ENCODE measurements at regions not wholly inside any gene's neighbourhood (a gene's known extent, or its start where the extent isn't known, plus 50 kb on each side); places are given as distances from the start of the nearest gene placed in this dataset.
"Not testable (repeated sequence)": the region's sequence is repeated elsewhere in the genome, so short reads cannot be mapped to it uniquely, and the experiment has no call there.

DNA sequence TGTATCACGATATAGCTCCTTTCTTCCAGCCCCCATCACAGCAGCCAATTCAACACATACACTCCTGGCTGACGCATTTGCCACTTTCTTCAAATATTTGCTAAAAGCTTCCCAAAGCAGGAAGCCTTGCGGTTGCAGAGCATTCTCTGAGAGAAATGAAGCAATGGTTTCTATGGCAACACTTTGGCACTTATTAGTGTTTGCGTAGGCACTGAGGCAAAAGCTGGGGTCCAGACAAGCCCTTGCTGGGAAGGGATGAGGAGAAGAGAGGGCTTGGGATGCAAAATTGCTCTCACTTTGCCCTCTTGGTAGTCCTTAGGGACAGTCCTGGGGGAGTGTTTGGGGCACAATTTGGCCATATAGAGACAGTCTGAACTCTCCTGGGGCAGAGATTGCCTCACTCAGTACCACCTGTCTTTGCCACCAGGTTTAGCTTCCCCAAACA lies 55.0 kb upstream of the PAK3 start:
- DNase-seq (ENCODE audit: low read depth) = peak; percentile 87

DNA sequence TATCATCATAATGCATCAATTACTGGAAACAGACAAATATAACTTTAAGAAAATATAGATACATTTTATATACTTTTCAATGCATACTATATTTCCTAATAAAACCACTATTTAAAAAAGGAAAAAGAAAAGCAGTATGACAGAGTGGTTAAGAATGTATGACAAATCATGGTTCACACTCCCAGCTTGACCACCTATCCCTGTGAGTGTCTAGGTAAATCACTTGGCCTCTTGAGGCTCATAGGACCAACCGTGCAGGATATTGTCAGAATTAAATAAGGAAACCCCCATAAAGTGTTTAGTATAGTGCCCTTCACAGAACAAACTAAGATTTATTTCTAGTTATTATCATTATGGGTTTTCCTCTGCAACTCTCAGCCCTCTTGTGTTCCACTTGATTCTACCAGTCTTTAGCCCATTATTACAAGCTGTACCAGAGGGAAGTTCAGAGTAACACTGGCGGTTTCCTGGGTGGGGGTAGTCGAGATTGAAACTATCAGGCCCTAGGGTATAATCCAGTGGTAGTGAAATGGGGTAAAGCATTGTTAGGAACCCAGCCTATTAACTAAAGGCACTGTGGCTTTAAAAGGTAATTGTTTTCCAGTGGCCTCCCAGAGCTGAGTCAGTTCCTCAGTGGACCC lies 55.5 kb upstream of the PAK3 start:
- peak; percentile 1 for DNase-seq (ENCODE audit: low read depth)

DNA sequence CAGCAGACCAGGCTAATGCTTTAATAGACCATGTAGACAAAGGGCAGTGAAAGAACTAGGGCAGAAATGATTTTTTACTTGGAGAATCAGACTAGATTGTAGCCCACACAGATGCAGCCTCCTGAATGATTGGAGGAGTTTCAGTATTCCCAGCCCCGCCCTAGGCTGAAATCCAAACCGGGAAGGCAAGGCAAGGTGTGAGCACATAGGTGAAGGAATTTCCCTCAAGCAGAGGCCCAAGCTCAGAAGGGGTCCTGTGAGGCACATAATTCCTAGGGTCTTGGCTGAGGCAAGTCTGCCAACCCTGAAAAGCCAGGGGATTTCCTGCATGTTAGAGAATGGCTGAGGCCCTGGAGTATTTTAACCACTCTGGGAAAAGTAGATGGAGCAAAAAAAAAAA lies 56.4 kb upstream of the PAK3 start:
- DNase-seq (ENCODE audit: low read depth) = no peak

DNA sequence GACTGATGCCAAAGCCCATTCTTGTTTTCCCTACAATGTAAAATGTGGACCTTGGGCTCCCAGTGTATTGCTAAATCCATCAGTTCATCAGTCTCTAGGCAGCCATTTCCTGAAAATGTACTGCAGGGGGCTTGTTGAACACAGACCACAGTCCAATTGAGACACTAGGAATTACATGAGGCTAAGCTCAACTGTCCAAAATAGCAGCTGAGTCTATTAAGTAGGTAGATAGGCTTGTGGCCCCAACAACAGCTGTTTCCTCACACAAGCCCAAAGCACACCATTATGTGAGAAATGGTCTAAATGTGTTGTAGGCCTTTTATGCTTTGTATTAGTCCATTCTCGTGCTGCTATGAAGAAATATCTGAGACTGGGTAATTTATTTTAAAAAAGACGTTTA lies 60.0 kb upstream of the PAK3 start:
- DNase-seq (ENCODE audit: low read depth) = no peak

DNA sequence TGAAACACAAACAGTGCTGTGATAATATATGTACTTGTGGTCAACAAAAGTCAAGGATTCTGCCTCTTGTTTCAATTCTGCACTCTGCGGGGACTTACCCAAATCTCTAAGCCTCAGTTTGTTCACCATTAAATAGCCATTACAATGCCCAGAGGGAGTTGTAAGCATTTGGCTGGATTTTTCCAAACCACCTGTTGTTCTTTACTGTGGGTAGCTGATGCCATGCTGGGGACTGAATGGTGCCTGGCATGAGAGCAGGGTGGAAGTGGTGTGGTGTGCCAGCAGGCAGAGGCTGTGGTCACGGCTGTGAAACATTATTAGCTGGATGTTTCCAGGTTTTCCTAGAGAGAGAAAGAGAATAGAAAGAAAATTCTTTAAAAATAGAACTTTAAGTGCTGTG lies 60.7 kb upstream of the PAK3 start:
- DNase-seq (ENCODE audit: low read depth) = no peak

DNA sequence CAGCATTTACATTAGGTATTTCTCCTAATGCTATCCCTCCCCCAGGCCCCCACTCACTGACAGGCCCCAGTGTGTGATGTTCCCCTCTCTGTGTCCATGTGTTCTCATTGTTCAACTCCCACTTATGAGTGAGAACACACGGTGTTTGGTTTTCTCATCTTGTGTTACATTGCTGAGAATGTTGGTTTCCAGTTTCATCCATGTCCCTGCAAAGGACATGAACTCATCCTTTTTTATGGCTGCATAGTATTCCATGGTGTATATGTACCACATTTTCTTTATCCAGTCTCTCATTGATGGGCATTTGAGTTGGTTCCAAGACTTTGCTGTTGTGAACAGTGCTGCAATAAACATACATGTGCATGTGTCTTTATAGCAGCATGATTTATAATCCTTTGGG lies 73.0 kb upstream of the PAK3 start:
- DNase-seq (ENCODE audit: low read depth) = not testable (repeated sequence)

DNA sequence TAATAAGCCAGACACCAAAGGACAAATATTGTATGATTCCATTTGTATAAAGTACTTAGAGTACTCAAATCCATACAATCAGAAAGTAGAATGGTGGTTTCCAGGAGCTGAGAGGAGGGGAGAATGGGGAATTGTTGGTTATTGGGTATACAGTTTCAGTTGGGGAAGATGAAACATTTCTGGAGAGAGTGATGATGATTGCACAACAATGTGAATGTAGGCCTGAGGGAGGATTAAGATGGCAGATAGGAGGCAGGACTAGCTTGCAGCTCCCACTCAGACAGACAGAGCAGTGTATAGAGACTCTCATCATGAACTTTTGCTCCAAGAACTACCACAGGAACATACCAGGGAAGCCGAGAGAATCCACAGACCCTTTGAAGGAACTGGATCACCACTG lies 75.7 kb upstream of the PAK3 start:
- DNase-seq (ENCODE audit: low read depth) = no peak

DNA sequence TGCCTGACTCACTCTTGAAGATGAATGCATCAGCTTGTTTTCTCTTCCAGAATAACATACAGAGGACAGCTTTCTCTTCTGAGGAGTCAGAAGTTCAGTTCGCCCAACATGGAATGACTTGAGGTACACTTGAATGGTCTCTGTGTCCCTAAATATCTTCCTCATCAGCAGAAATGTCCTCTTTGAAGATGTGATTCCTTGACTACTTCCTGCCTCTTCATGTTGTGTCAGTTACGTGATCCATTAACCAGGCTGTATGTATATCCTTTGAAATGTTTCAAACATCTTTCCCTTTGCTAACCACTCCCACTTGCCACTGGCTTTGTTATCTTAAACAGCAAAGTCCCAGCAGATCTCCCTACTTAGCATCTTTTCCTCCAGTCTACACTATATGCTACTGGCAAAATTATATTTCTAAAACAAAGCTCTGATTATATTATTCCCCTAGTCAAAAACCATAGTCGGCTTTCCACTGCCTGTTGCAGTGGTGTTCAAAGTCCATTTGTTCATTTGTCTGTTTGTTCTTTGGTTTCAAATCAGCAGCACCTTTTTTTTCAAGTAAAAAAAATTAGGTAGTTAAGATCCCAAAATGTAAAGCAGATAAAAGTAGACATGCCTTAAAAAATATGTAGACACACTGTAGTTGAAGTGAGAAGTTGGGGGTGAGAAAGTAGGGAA lies 82.1 kb upstream of the PAK3 start:
- no peak for DNase-seq (ENCODE audit: low read depth)

DNA sequence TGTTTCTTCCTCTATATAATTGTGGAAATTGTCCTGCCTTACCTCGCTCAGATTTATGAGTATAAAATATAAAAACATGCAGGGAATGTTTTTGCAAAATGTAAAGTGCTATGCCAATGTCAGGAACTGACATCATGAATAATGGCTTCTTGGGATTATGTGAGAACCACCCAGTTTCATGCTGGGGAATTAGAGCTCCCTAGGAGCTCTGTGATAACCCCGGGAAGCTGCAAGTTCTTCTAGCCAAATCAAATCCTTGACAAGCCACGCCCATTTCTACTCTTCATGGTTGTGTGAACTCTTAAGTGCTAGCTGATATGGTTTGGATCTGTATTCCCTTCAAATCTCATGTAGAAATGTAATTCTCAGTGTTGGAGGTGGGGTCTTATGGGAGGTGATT lies 85.9 kb upstream of the PAK3 start:
- no peak for DNase-seq (ENCODE audit: low read depth)

DNA sequence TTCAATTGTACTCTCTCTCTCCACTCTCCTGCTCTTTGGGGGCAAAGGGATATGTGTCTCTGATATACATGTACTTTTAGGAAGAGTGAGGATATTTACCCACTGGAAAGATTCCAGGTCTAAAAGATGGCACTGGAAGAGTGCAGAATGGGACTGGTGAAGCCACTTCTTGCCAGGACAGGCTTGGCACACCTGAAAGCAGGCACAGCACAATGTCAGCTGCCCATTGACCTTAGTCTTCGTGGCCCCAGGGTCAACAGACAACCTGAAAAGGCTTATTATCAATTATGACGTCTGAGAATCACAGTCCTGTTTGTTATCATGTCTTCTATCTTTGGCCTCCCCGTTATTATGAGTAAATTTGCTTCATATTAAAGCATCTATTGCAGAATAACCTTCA lies 86.7 kb upstream of the PAK3 start:
- no peak for DNase-seq (ENCODE audit: low read depth)

DNA sequence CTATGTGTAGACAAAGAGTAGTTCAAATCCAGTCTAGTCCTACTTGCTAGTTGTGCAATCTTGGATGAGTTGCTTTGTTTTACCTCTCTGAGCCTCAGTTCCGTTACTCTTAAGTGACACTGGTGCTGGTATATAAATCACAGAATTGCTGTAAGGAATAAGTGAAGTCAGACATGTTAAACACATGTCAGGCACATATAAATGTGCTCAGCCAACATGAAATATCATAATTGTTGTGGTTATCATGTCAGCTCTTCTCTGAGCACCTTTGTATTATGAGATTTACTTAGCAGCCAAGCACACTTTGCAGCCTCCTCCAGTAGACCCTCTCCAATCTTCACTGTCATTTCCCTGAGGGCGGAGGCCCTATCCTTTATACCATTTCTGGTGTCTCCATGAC lies 87.9 kb upstream of the PAK3 start:
- DNase-seq (ENCODE audit: low read depth) = no peak

DNA sequence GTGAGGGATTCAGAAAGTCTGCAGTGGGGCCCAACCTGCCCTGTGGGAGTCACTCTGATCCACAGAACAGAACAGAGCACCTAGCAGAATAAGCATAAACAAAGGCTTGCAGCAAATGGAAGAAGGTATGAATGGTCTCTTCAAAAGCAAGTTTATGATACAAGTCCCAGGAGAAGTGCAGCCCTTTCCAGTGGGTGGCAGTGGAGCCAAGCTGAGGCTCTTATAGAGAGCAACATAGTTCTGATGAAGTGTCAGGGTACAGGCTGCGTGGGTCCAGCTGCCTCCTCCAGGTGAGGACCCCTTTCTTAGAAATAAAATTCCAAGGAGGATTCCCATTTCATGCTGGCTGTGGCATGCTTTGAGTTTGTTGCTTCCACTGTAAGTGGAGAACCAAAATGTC lies 88.8 kb upstream of the PAK3 start:
- no peak for DNase-seq (ENCODE audit: low read depth)

DNA sequence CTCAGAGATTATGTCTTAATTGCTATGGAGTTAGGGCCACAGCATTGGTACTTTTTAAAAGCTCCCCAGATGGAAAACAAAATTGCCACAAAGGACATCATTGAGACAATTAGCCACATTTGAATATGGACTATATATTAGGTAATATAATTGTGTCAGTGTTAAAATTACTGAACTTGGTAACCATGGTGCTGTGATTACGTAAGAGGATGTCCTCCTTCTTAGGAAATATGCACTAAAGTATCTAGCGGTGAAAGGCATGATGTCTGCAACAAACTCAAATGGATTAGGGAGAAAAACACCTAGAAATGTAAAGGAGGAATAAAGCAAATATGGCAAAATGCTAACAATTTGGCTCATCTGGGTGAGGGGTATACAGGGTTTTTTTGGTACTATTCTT lies 89.9 kb upstream of the PAK3 start:
- no peak for DNase-seq (ENCODE audit: low read depth)

DNA sequence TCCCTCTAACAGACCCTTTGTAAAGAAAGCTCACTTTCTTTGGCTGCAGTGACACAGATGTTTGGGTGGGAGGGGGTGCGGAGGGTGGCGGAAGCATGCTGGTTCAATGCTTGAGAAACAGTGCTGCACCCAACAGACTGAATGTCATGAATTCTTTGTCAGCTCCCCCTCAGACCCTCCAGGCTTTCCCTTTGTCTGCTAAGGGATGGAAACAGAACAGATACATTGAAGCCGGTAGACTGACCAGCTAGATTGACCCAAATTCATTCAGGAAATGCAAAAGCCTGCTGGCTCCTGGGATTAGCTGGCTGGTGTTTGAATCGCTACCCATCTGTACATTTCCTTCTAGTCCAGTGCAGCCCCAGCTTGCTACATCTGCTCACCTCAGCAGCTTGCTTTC lies 90.8 kb upstream of the PAK3 start:
- no peak for DNase-seq (ENCODE audit: low read depth)

DNA sequence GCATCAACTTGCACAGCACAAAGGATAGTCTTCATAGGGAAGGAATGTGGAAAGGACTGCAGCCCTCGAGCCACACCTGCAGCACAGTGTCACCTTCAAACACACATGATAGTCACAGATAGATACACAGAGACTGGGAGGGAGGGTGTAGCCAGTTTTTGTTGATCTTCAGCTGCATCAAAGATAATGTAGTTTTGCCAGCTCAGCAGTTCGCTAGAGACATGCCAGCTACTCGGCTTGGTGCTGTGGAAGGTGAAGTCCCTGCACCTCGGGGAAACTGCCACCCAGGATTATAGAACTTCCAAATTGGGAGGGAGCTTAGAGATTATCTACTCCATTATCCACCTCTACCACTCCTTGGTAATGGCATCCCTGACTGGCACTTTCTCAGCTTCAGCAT lies 92.9 kb upstream of the PAK3 start:
- DNase-seq (ENCODE audit: low read depth) = no peak

DNA sequence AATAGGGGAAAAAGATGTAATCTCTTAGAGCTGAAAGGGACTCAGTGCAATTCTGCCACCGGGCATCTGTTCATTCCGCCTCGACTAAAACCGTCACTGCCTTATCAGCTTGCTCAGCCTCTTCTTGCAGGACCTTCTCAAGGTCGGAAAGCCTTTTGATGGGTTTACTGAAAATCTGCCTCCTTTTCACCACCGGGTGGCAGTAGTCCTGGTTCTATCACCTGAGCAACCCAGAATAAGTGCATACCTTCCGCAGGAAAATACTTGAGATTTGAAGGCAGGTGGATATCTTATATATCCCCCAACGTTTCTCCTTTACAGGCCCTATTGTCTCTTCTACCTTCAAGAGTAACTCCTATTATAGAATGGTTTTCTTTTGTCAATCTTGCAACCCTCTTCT lies 103.4 kb upstream of the PAK3 start:
- no peak for DNase-seq (ENCODE audit: low read depth)

DNA sequence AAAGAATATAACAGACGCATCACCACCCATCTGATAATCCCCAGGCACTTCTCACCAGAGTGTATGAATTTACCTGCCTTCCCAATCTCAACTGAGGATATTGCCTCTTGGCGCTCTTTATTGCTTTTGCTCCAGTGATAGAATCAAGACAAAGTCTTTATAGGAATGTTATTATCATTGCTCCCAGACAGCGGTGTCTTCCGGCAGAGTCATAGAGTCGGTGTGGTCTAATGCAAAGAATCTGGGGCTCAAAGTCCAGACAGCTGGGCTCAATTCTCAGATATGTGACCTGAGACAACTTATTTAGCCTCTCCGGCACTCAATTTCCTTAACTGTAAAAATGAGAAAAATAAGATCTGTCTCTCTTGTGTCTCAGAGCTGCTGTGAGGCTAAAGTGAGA lies 106.1 kb upstream of the PAK3 start:
- DNase-seq (ENCODE audit: low read depth) = no peak

DNA sequence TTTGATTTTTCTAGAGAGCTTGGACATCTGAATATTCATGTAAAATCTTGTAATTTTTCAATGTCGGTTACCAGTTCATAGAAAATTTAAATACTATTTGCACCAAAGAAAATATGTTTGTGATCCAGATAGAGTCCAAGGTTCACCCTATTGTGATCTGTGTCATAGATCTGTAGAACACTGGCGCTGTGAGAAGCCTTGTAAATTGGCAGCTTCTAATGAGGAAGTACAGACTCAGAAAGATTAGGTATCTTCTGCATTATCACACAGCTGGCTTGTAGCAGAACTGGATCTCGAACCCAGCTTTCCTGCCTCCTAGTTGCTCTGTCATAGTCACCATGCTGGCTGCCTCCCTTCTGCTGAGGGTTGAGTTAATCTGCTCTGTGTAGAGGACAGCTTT lies 106.5 kb upstream of the PAK3 start:
- no peak for DNase-seq (ENCODE audit: low read depth)

DNA sequence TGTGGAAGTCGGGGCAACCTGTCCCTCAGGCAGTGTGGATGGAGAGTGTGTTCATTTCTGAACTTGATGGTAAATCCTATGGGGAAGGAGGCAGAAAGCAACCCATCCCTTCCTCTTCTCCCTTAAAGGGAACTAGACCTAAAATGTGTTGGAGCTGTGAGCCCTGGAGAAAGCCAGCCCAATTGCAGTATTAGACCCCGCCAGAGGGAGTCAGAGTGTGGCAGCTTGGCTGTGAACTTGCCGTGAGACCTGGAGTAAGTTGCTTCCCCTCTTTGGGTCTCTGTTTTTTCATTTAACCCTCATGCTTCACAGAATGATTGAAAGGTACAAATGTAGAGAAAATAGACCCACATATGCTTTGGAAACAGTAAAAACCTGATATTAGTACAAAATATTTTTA lies 108.7 kb upstream of the PAK3 start:
- no peak for DNase-seq (ENCODE audit: low read depth)

DNA sequence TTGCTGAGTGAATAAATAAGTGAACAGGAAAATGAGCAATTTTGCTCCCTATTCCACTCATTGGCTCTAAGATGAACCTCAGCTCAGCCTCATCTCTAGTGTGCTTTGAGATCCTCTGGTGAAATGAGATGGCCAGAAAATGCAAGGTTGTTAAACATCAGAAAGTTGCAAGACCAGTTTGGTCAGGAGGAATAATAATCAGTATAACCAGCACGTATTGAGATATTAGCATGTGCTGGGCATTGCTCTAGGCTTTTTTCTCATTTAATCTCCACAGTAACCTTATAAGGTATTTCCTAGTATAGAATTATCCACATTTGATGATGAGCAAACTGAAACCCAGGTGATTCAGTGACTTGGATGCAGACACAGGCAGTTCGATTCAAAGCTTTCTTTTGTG lies 110.5 kb upstream of the PAK3 start:
- no peak for DNase-seq (ENCODE audit: low read depth)

DNA sequence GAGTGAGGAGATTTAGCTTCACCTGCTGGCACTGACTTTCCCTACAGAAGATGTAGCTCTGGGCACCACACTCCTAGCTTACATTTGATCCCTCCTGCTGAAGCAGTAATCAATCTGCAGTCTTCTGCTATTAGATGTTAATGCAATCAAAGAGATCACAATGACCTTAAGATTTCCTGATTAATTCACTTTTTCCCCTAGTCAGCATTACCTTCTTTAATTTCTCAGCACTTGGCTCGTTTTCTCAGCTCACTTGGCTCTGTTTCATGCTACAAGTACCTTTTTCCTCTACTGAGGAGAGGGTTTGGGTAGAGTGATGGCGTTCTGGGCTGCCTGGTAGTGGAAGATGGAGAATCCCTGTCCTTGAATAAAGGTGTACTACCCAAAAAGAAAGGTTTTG lies 113.0 kb upstream of the PAK3 start:
- DNase-seq (ENCODE audit: low read depth) = no peak

DNA sequence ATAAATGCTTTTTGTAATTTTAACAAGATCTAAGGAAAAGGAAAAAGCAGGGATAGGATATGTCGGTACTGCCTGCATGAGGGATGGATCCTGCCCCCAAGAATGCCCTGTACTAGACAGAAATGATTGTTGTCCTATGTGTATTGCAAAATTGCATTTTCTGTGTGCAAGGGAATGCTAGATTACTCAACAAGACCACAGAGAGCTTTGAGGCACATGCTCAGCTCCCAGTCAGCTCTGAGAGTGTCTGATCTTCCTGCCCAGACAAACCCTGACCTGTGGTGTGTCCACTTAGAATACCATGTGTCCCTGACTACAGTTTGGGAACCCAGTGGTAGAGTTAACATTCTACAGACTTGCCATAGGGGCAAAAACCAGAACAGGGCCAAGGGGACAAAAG lies 129.2 kb upstream of the PAK3 start:
- peak; percentile 1 for DNase-seq (ENCODE audit: low read depth)

DNA sequence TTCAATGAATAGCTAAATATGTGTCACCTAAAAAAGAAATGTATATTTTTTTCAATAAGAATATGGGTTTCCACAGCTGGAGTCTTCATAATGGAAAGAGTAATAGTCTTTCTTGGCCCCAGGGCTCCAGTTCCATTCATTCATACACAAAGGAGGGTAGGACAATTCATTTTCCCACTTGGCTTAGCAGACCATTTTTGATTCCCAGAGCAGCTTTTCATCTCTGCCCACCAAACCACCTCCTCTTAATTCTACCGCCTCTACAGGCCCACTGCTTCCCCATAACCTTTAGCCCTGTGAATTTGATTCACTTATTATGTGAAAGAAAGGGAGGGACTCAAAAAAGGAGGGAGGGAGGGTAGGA lies 129.9 kb upstream of the PAK3 start:
- no peak for DNase-seq (ENCODE audit: low read depth)

DNA sequence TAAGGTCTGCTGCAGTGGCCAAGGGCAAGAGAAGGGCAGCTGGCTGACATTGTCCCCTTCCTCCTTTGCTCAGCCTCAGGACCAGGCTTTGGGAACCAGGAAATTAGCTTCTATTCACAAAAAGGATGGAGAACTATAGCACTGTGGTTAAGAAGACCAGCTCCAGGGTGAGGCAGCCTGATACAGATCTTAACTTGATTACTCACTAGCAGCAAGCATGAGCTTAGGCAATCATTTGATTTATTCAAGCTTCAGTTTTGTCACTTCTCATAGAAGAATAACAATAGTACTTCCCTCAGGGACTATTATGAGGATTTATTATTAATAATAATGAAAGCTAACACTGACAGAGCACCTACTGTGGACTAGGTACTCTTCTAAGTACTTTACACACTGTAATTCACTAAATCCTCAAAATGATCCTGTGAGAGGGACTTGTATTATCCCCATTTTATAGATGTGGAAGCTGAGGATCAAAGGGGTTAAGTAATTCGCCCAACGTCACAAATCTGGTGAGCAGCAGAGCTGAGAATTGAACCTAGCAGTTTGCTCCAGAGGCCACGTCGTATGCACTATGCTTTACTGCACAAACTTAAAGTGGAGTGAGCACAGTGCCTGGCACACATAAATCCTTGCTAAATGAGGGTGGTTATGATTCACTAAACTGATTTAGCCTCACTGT lies 130.4 kb upstream of the PAK3 start:
- no peak for DNase-seq (ENCODE audit: low read depth)
